ENCODE measurements at regions not wholly inside any gene's neighbourhood (a gene's known extent, or its start where the extent isn't known, plus 50 kb on each side); places are given as distances from the start of the nearest gene placed in this dataset.

- TF ChIP-seq CTCF (IDR thresholded peaks at IDR 0.05; ENCODE audit: low read length, missing control alignments), result no peak
Measured at GRCh38 chr7:52980129-52980528, 55.3 kb upstream of the POM121L12 start.

GRCh38 chr7:52973126-52973525 is 62.3 kb upstream of the POM121L12 start:
- H3K4me3 ChIP-seq (replicated peaks; ENCODE audit: low read depth, low read length), result no peak overlapping the region
- no peak for DNase-seq (ENCODE audit: low read depth)
- no peak for TF ChIP-seq CTCF (IDR thresholded peaks at IDR 0.05; ENCODE audit: low read length, missing control alignments)

More at GRCh38 chr7:52980129-52980528, 55.3 kb upstream of the POM121L12 start:
- H3K4me3 ChIP-seq (replicated peaks; ENCODE audit: low read depth, low read length), result no peak overlapping the region
- no peak for DNase-seq (ENCODE audit: low read depth)

GRCh38 chr7:52962402-52963076 is 72.9 kb upstream of the POM121L12 start:
- TF ChIP-seq CTCF (IDR thresholded peaks at IDR 0.05; ENCODE audit: low read length, missing control alignments), result no peak
- no peak overlapping the region for H3K4me3 ChIP-seq (replicated peaks; ENCODE audit: low read depth, low read length)
- no peak for DNase-seq (ENCODE audit: low read depth)

GRCh38 chr7:52961084-52961483 is 74.3 kb upstream of the POM121L12 start:
- TF ChIP-seq CTCF (IDR thresholded peaks at IDR 0.05; ENCODE audit: low read length, missing control alignments), result no peak
- peak; percentile 1 for DNase-seq (ENCODE audit: low read depth)
- H3K4me3 ChIP-seq (replicated peaks; ENCODE audit: low read depth, low read length), result no peak overlapping the region

GRCh38 chr7:52959878-52960660 is 75.4 kb upstream of the POM121L12 start:
- DNase-seq (ENCODE audit: low read depth), result no peak
- H3K4me3 ChIP-seq (replicated peaks; ENCODE audit: low read depth, low read length), result no peak overlapping the region
- TF ChIP-seq CTCF (IDR thresholded peaks at IDR 0.05; ENCODE audit: low read length, missing control alignments), result no peak

- TF ChIP-seq CTCF (IDR thresholded peaks at IDR 0.05; ENCODE audit: low read length, missing control alignments), result no peak
- peak; percentile 1 for DNase-seq (ENCODE audit: low read depth)
- no peak overlapping the region for H3K4me3 ChIP-seq (replicated peaks; ENCODE audit: low read depth, low read length)
Measured at GRCh38 chr7:52959336-52959735, 76.1 kb upstream of the POM121L12 start.
